ENCODE measurements at regions not wholly inside any gene's neighbourhood (a gene's known extent, or its start where the extent isn't known, plus 50 kb on each side); places are given as distances from the start of the nearest gene placed in this dataset.

- TF ChIP-seq EP300 (IDR thresholded peaks at IDR 0.05): no peak
- no peak for TF ChIP-seq POLR2A (IDR thresholded peaks at IDR 0.05)
These were observed 266.5 kb upstream of the NPY start for GRCh38 chr7:24017519-24017918.
